ENCODE measurements at regions not wholly inside any gene's neighbourhood (a gene's known extent, or its start where the extent isn't known, plus 50 kb on each side); places are given as distances from the start of the nearest gene placed in this dataset.

GRCh38 chr9:19624519-19624918, 164.3 kb downstream of the SLC24A2 start:
- TF ChIP-seq Cebpa-rat (IDR thresholded peaks at IDR 0.05) = no peak
- Histone ChIP-seq H3K27ac (no peak overlapping the region), H3K9me3 (replicated peaks in 1 of 11) (no peaks in the 10 kb centered on the region), H3K4me1 (peaks cover 0 to 21% (median 3%) of the 10 kb centered on the region in 10 experiments; a peak in 7 of 20 replicates), H4K20me1 (no peaks in the 10 kb centered on the region), H3K27me3 (no peaks in the 10 kb centered on the region), H3K36me3 (no peaks in the 10 kb centered on the region), H3K4me2 (peak overlapping the region in 2 of 11 experiments; percentile 33 to 40; a peak in 3 of 22 replicates), H3K4me3 (no peak overlapping the region), H3K9ac (no peak overlapping the region)

DNA sequence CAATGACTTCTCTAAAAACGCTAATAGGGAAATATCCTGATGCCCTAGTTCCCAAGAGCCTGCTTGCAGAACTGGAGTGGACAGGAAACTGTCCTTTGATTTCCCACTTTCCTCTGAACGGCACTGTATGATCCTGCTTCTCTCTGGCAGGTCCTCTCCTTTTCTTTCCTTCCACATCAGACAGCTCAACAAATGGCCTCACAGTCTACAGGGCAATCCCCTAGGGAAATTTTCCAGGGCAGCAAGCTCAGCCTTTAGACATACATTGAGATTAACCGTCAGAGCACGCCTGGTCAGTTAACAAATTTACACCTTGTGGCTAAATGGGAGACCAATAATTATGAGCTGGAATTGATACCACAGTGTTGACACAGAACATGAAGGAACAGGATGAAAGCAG, 164.9 kb downstream of the SLC24A2 start:
- Histone ChIP-seq H3K36me3 (no peaks in the 10 kb centered on the region), H3K27ac (no peak overlapping the region), H3K9me3 (replicated peaks in 1 of 11) (no peaks in the 10 kb centered on the region), H3K4me1 (peaks cover 0 to 21% (median 3%) of the 10 kb centered on the region in 10 experiments; a peak in 7 of 20 replicates), H4K20me1 (no peaks in the 10 kb centered on the region), H3K4me2 (peak overlapping the region in 3 of 11 experiments; percentile 8 to 40 (median 36); a peak in 4 of 22 replicates), H3K27me3 (no peaks in the 10 kb centered on the region), H3K9ac (no peak overlapping the region), H3K4me3 (no peak overlapping the region)
- no peak for TF ChIP-seq Cebpa-rat (IDR thresholded peaks at IDR 0.05)

- no peak overlapping the region for H3K27ac ChIP-seq
- no peaks in the 10 kb centered on the region for H3K9me3 ChIP-seq (replicated peaks in 1 of 11)
- H4K20me1 ChIP-seq = no peaks in the 10 kb centered on the region
- no peak overlapping the region for H3K4me3 ChIP-seq
- H3K4me1 ChIP-seq = peaks cover 0 to 29% (median 10%) of the 10 kb centered on the region in 10 experiments; a peak in 11 of 20 replicates
- H3K4me2 ChIP-seq = no peak overlapping the region
- H3K36me3 ChIP-seq = no peaks in the 10 kb centered on the region
- no peaks in the 10 kb centered on the region for H3K27me3 ChIP-seq
- TF ChIP-seq Cebpa-rat (IDR thresholded peaks at IDR 0.05) = no peak
- H3K9ac ChIP-seq = no peak overlapping the region
Observed at GRCh38 chr9:19620326-19620725, 168.5 kb downstream of the SLC24A2 start.

DNA sequence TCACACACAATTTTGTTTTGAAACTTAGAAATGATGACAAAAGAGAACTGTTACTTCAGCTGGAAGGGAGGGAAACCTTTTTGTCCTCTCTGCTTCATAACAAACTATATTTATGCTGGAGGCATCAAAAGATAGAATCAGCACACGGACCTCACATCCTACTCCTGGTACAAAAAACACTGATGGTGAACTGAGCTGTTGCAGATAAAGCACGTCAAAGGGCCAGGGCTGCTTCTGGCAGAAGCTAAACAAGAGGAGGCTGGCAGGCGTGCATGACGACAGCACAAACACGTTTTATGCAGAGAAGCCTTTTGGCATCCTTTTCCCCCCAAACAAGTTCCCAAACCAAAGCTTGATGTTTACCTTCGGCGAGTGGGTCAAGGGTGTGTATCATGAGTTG, 169.6 kb downstream of the SLC24A2 start:
- H3K27me3 ChIP-seq = no peaks in the 10 kb centered on the region
- H3K27ac ChIP-seq = no peak overlapping the region
- H4K20me1 ChIP-seq = no peaks in the 10 kb centered on the region

DNA sequence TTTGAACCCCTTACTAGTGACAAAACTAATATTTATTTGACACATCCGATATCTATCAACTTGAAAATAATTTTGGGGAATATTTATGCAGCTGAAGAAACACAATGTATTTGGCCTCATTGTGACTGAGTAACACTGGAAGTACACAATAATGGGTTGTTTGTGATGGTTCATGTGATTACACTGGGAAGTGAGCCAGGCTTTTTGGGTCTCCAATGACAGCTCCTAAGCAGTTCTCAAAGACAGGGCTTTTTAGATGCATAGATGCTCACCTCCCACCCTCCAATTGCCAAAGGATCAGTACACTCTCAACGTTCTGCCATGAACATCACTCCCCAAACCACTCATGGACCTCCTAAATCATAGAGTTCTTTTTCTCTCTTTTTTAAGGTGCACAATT, 170.0 kb downstream of the SLC24A2 start:
- no peaks in the 10 kb centered on the region for H4K20me1 ChIP-seq
- no peak for TF ChIP-seq Cebpa-rat (IDR thresholded peaks at IDR 0.05)
- no peak overlapping the region for H3K9ac ChIP-seq
- no peak overlapping the region for H3K27ac ChIP-seq
- H3K4me2 ChIP-seq = no peak overlapping the region
- no peak overlapping the region for H3K4me3 ChIP-seq
- no peaks in the 10 kb centered on the region for H3K9me3 ChIP-seq (replicated peaks in 1 of 11)
- peaks cover 0 to 17% (median 9%) of the 10 kb centered on the region in 10 experiments; a peak in 11 of 20 replicates for H3K4me1 ChIP-seq
- H3K27me3 ChIP-seq = no peaks in the 10 kb centered on the region
- no peaks in the 10 kb centered on the region for H3K36me3 ChIP-seq

More for the DNA sequence above, 169.6 kb downstream of the SLC24A2 start:
- no peaks in the 10 kb centered on the region for H3K9me3 ChIP-seq (replicated peaks in 1 of 11)
- no peak overlapping the region for H3K4me2 ChIP-seq
- no peak for TF ChIP-seq Cebpa-rat (IDR thresholded peaks at IDR 0.05)
- H3K36me3 ChIP-seq = no peaks in the 10 kb centered on the region
- H3K4me1 ChIP-seq = peaks cover 0 to 21% (median 10%) of the 10 kb centered on the region in 10 experiments; a peak in 11 of 20 replicates
- H3K4me3 ChIP-seq = no peak overlapping the region
- no peak overlapping the region for H3K9ac ChIP-seq

DNA sequence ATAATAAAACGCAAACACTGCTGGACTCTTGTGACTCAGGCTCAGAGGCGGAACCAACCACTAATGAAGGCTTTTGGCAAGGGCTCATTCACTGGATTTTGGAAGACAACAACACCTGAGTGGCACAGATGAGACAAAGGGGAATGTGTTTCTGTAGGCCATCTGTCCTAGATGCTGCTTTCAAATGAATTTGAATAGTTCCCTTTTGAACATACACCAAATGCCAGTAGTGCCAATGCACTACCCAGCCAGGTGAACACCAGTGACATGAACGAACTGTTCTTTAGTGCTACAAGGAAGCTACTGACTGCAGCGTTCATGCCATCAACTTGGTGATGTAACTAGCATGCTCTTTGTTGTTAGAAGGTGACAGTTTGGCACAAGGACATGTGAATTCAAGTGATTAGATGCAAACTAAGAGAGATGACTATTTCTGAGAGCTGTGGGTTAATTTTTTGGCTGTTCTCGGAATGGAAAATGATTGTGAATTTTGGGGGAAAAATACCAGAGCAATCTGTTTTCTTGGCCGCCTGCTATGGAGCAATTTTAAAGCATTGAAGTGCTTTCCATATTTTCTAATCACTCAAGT, 173.7 kb downstream of the SLC24A2 start:
- TF ChIP-seq Cebpa-rat (IDR thresholded peaks at IDR 0.05) = no peak
- Histone ChIP-seq H3K36me3 (no peaks in the 10 kb centered on the region), H3K27me3 (no peaks in the 10 kb centered on the region)

GRCh38 chr9:19614294-19614693, 174.5 kb downstream of the SLC24A2 start:
- Histone ChIP-seq H3K4me3 (no peak overlapping the region), H3K4me2 (no peak overlapping the region), H3K9ac (no peak overlapping the region), H3K27ac (no peak overlapping the region), H3K9me3 (replicated peaks in 1 of 11) (peaks cover 0 to 5% (median 0%) of the 10 kb centered on the region in 11 experiments; a peak in 1 of 22 replicates), H3K4me1 (peaks cover 0 to 14% (median 7%) of the 10 kb centered on the region in 10 experiments; a peak in 8 of 20 replicates), H3K36me3 (no peaks in the 10 kb centered on the region), H3K27me3 (no peaks in the 10 kb centered on the region), H4K20me1 (no peaks in the 10 kb centered on the region)
- TF ChIP-seq Cebpa-rat (IDR thresholded peaks at IDR 0.05) = no peak

More for the DNA sequence above, 173.7 kb downstream of the SLC24A2 start:
- Histone ChIP-seq H4K20me1 (no peaks in the 10 kb centered on the region), H3K9me3 (replicated peaks in 1 of 11) (no peaks in the 10 kb centered on the region), H3K4me1 (peaks cover 0 to 14% (median 7%) of the 10 kb centered on the region in 10 experiments; a peak in 8 of 20 replicates), H3K9ac (no peak overlapping the region), H3K4me2 (peak overlapping the region in 2 of 11 experiments; percentile 6 to 11; a peak in 1 of 22 replicates), H3K27ac (no peak overlapping the region), H3K4me3 (no peak overlapping the region)

DNA sequence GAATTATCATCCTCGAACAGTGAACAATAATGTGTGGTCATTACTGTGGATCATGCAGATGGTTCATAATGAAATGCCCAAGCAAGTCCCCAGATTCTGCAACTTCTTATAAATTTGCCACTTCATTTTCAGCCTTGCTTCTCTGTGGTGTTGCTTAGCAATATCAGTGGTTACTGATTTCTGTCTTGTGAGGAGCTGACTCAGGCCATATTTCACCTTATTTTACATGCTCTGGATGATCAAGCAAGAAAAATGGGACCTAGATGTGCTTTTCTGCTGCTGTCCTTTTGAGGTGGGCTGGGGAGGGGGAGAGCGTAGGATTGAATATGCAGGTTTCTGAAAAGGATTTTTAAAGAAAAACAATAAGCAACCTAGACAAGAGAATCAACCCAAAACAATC, 188.3 kb downstream of the SLC24A2 start:
- Histone ChIP-seq H3K36me3 (no peaks in the 10 kb centered on the region), H3K9ac (no peak overlapping the region), H3K27me3 (no peaks in the 10 kb centered on the region), H3K9me3 (replicated peaks in 1 of 11) (peaks cover 0 to 10% (median 6%) of the 10 kb centered on the region in 11 experiments; a peak in 11 of 22 replicates), H3K4me3 (no peak overlapping the region), H3K4me1 (no peaks in the 10 kb centered on the region), H4K20me1 (no peaks in the 10 kb centered on the region), H3K4me2 (no peak overlapping the region), H3K27ac (no peak overlapping the region)
- no peak for TF ChIP-seq Cebpa-rat (IDR thresholded peaks at IDR 0.05)

GRCh38 chr9:19598722-19599121, 189.9 kb downstream of the ACER2 start:
- no peaks in the 10 kb centered on the region for H3K36me3 ChIP-seq
- no peaks in the 10 kb centered on the region for H3K27me3 ChIP-seq
- H3K9ac ChIP-seq = no peak overlapping the region
- no peak overlapping the region for H3K27ac ChIP-seq
- H3K9me3 ChIP-seq (replicated peaks in 1 of 11) = peaks cover 0 to 10% (median 6%) of the 10 kb centered on the region in 11 experiments; a peak in 11 of 22 replicates
- no peak overlapping the region for H3K4me3 ChIP-seq
- no peak overlapping the region for H3K4me2 ChIP-seq
- no peaks in the 10 kb centered on the region for H3K4me1 ChIP-seq
- H4K20me1 ChIP-seq = no peaks in the 10 kb centered on the region
- TF ChIP-seq Cebpa-rat (IDR thresholded peaks at IDR 0.05) = no peak

DNA sequence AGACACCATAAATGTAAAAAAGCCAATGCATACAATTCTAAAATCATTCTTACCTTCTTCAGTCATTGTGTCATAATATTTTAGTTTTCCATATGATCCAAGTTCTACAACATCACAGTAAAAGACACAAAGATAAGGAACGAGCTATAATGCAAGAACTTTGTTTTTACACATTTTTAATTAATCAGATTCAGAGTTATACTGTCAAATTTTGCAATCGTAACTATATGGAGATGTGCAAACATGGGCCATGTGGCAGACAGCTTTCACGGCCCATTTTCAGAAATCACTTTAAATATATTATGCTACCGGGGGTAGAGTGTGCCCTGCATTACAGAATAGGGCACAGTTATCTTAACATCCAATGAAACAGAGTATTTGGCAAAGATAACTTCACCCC, 188.4 kb downstream of the ACER2 start:
- Histone ChIP-seq H3K36me3 (no peaks in the 10 kb centered on the region), H3K9ac (no peak overlapping the region), H3K27me3 (no peaks in the 10 kb centered on the region), H4K20me1 (no peaks in the 10 kb centered on the region), H3K4me2 (no peak overlapping the region), H3K4me3 (no peak overlapping the region), H3K9me3 (replicated peaks in 1 of 11) (peaks cover 0 to 10% (median 6%) of the 10 kb centered on the region in 11 experiments; a peak in 11 of 22 replicates), H3K4me1 (no peaks in the 10 kb centered on the region), H3K27ac (no peak overlapping the region)
- TF ChIP-seq Cebpa-rat (IDR thresholded peaks at IDR 0.05) = no peak

Data from BLaER1 treated with 17β-estradiol and CSF1 and Interleukin-3, amounts not matched to agents 10 nM and 100 nM (cell line).